HepG2 (cell line): ENCODE measurements at regions not wholly inside any gene's neighbourhood (a gene's known extent, or its start where the extent isn't known, plus 50 kb on each side); places are given as distances from the start of the nearest gene placed in this dataset.

ENCODE experiments used
- ATAC-seq: fragments of 200-7000 bp; cut with Tn5 transposase; 3 replicates; pipeline ENCODE4 v1.9.1; 2020; ENCODE audit warnings: mild to moderate bottlenecking, moderate library complexity
- BruUV-seq: library from RNA; stranded (reverse); fragments of 400-500 nt; replicated peaks from 2 replicates; lab custom pipeline; 2021; lab: Mats Ljungman, UMichigan
- CTCF ChIA-PET: fragments of 300-600 bp; formaldehyde crosslinking; extraction: SDS; loops from one replicate; lab custom pipeline; 2021; ENCODE audit warnings: low total read pairs, inconsistent platforms, low intra/inter-chr PET ratio; lab: Yijun Ruan, JAX
- POLR2A ChIA-PET: fragments of 350-600 bp; sonication (Branson Sonifier 250); formaldehyde crosslinking; loops from one replicate; lab custom pipeline; 2020; ENCODE audit warnings: antibody characterized with exemption, inconsistent platforms; lab: Yijun Ruan, JAX
- DNase-seq: peaks from one replicate; pipeline ENCODE4 v3.0.0-alpha.2; 2015; ENCODE audit warnings: low spot score
- FAIRE-seq: peaks from 3 replicates; lab custom pipeline; 2011; peaks lifted over from hg19 to GRCh38; lab: Jason Lieb, UNC
- H2AFZ ChIP-seq: one replicate; pipeline ENCODE4 v1.6.1; 2011; ENCODE audit warnings: low read length, inconsistent platforms
- H3K27ac ChIP-seq: fragments of 300-600 bp; 3 replicates; pipeline ENCODE4 v1.8.0; 2011; ENCODE audit warnings: mixed run types, mild to moderate bottlenecking, mixed read lengths, low read length, inconsistent platforms; ENCODE audit not compliant: insufficient read depth; ENCODE audit errors: extremely low read length
- H3K27me3 ChIP-seq, 2 experiments: fragments of 200-600 bp in 1 of 2; 2 replicates in 1 of 2; 3 replicates in 1 of 2; pipeline versions ENCODE4 v1.6.0 to v1.8.0; 2011; ENCODE audit warnings: low read length in 2 of 2, mild to moderate bottlenecking in 2 of 2, moderate library complexity in 2 of 2, inconsistent platforms in 1 of 2; ENCODE audit not compliant: insufficient read depth in 2 of 2, control insufficient read depth in 1 of 2
- H3K36me3 ChIP-seq, 2 experiments: fragments of 200-600 bp in 1 of 2; replicated peaks in 1 of 2; 2 replicates in 1 of 2; 3 replicates in 1 of 2; pipeline versions ENCODE4 v1.5.1 to v1.8.0; 2011; ENCODE audit warnings: low read length in 2 of 2, inconsistent platforms in 1 of 2; ENCODE audit not compliant: insufficient read depth in 2 of 2, control insufficient read depth in 1 of 2
- H3K4me1 ChIP-seq: 2 replicates; pipeline ENCODE4 v1.5.1; 2012; ENCODE audit warnings: low read length, inconsistent platforms; ENCODE audit not compliant: insufficient read depth
- H3K4me2 ChIP-seq: 2 replicates; pipeline ENCODE4 v1.6.0; 2011; ENCODE audit warnings: low read depth, low read length, inconsistent platforms
- H3K4me3 ChIP-seq, 3 experiments: fragments of 200-600 bp in 1 of 3; sonication (generic), shearing (Covaris generic) in 1 of 3; replicated peaks in 1 of 3; 2 replicates each; pipeline ENCODE4 v1.5.1; 2011 to 2016; ENCODE audit warnings: low read length in 3 of 3, inconsistent platforms in 2 of 3, low read depth in 2 of 3, mild to moderate bottlenecking in 2 of 3, control low read depth in 1 of 3, mixed read lengths in 1 of 3; ENCODE audit not compliant: insufficient read depth in 1 of 3
- H3K79me2 ChIP-seq: one replicate; pipeline ENCODE4 v1.6.1; 2011; ENCODE audit warnings: low read length, inconsistent platforms; ENCODE audit not compliant: insufficient read depth
- H3K9ac ChIP-seq: 2 replicates; pipeline ENCODE4 v1.6.0; 2011; ENCODE audit warnings: mild to moderate bottlenecking, low read depth, low read length, inconsistent platforms; ENCODE audit not compliant: insufficient read depth
- H3K9me3 ChIP-seq: 2 replicates; pipeline ENCODE4 v1.5.1; 2012; ENCODE audit warnings: mild to moderate bottlenecking, low read length
- H4K20me1 ChIP-seq: 2 replicates; pipeline ENCODE4 v1.6.0; 2011; ENCODE audit warnings: inconsistent platforms, mild to moderate bottlenecking, low read length, moderate library complexity; ENCODE audit not compliant: insufficient read depth
- FOXA1 ChIP-seq, 2 experiments: fragments of 450-650 bp in 1 of 2; sonication (generic) in 1 of 2; formaldehyde crosslinking in 1 of 2; IDR thresholded peaks; 2 replicates each; pipeline versions ENCODE4 v1.4.0 to v1.6.1; 2016 to 2020; ENCODE audit warnings: missing genetic modification reagents in 1 of 2
- KDM6A ChIP-seq: IDR thresholded peaks from 2 replicates; pipeline ENCODE4 v1.6.1; 2016; ENCODE audit warnings: low read depth
- MED13 ChIP-seq: sonication (generic); formaldehyde crosslinking; IDR thresholded peaks from 2 replicates; pipeline ENCODE4 v1.5.0; 2020; ENCODE audit warnings: missing genetic modification reagents
- RBAK ChIP-seq: sonication (generic); formaldehyde crosslinking; IDR thresholded peaks from 2 replicates; pipeline ENCODE4 v1.5.1; 2020; ENCODE audit warnings: mild to moderate bottlenecking, missing genetic modification reagents
- SNAPC2 ChIP-seq: sonication (generic); formaldehyde crosslinking; IDR thresholded peaks from 2 replicates; pipeline ENCODE4 v1.8.1; 2022; ENCODE audit warnings: mild to moderate bottlenecking, missing genetic modification reagents
- TGIF2 ChIP-seq: IDR thresholded peaks from 2 replicates; pipeline ENCODE4 v1.6.1; 2016; ENCODE audit warnings: control low read depth, missing compliant biosample characterization
- ZC3H4 ChIP-seq: sonication (generic); formaldehyde crosslinking; IDR thresholded peaks from 2 replicates; pipeline ENCODE4 v1.4.0; 2020; ENCODE audit warnings: missing genetic modification reagents, borderline replicate concordance
- WGBS: methylation state at CpG from one replicate; pipeline ENCODE4 v1.1.6; 2017; ENCODE audit warnings: low lambda C conversion rate; 5-methylcytosine and 5-hydroxymethylcytosine counted together
- in situ Hi-C: cut with HindIII; loops from 2 replicates; pipeline ENCODE4 v1.10.0; 2017; ENCODE audit warnings: low pct_unique_long_range_greater_than_20kb; ENCODE audit not compliant: extremely low pct_ligation_motif_present
- intact Hi-C: fragments of 100-400 bp; cut with micrococcal nuclease; formaldehyde crosslinking; loops from one replicate; pipeline ENCODE4 v1.10.0; 2022; ENCODE audit not compliant: unreplicated experiment
- TF ChIP-seq, protein P1 (sequence below): sonication (generic); formaldehyde crosslinking; conservative IDR thresholded peaks from 2 replicates; pipeline ENCODE4 v1.5.0; 2020; ENCODE audit warnings: missing genetic modification reagents
- TF ChIP-seq, protein P2 (sequence below): sonication (generic); formaldehyde crosslinking; IDR thresholded peaks from 2 replicates; pipeline ENCODE4 v1.4.0; 2020; ENCODE audit warnings: mild to moderate bottlenecking, missing genetic modification reagents

DNA sequence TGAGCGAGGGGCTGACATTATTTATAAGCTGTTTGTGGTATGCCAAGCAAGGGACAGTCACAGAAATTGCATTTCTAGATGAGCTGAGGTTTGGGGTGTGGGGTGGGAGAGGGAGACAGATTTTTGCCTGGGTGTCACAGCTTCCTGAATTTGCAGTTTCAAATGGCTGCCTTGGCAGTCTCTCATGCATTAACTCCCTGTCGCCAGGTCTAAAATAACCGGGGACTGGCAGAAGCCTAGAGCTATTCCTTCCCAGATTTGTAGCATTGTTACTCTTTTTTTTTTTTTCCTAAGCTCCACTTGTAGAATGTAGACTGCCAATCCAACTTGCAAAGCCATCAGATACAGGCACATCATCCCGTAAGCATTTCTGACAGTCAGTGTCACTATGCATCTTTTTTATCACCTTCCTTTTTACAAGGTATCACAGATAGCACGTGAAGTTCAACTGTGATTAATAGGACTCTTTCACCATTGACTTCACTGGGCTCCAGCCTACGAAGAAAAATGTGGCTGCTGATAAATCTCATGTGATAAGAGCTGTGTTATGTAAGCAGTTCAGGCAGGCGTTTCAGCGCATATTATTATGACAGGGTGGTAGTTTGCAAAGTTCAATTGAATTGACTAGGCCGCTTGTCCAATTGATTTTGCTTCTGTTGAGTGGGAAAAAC lies 130.7 kb upstream of the CELF2 start:
- no TSS peak for BruUV-seq
- 0 out of 2 replicates have a peak, but pooled peaks cover 10% of the 10 kb centered on the region for H3K9me3 ChIP-seq
- no peak overlapping the region for H3K4me3 ChIP-seq
- no peaks in the 10 kb centered on the region for H4K20me1 ChIP-seq
- ATAC-seq = no peak
- in situ Hi-C loops (no loop called here), intact Hi-C loops (no loop called here)
- H3K9ac ChIP-seq = no peak overlapping the region
- ChIA-PET POLR2A (no interaction called here), CTCF (no interaction called here)
- 20% methylated on average over 8 of the region's 9 CpGs for WGBS
- H3K4me2 ChIP-seq = no peak overlapping the region
- H2AFZ ChIP-seq = no peak overlapping the region
- TF ChIP-seq MED13 (no peak), TGIF2 (no peak), SNAPC2 (CRISPR knock-in tag) (no peak), RBAK (CRISPR knock-in tag) (no peak), KDM6A (CRISPR knock-in tag) (no peak), ZC3H4 (no peak), FOXA1 (IDR thresholded peaks at IDR 0.05) (no peak), FOXA1 (CRISPR knock-in tag; IDR thresholded peaks at IDR 0.05) (no peak)
- TF ChIP-seq, protein P1, sequence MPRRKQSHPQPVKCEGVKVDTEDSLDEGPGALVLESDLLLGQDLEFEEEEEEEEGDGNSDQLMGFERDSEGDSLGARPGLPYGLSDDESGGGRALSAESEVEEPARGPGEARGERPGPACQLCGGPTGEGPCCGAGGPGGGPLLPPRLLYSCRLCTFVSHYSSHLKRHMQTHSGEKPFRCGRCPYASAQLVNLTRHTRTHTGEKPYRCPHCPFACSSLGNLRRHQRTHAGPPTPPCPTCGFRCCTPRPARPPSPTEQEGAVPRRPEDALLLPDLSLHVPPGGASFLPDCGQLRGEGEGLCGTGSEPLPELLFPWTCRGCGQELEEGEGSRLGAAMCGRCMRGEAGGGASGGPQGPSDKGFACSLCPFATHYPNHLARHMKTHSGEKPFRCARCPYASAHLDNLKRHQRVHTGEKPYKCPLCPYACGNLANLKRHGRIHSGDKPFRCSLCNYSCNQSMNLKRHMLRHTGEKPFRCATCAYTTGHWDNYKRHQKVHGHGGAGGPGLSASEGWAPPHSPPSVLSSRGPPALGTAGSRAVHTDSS = no peak
- TF ChIP-seq, protein P2, sequence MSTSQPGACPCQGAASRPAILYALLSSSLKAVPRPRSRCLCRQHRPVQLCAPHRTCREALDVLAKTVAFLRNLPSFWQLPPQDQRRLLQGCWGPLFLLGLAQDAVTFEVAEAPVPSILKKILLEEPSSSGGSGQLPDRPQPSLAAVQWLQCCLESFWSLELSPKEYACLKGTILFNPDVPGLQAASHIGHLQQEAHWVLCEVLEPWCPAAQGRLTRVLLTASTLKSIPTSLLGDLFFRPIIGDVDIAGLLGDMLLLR (CRISPR knock-in tag) = no peak
- H3K36me3 ChIP-seq = no peaks in the 10 kb centered on the region
- H3K27me3 ChIP-seq = no peaks in the 10 kb centered on the region
- no peak for FAIRE-seq
- H3K27ac ChIP-seq = no peak overlapping the region
- DNase-seq = no peak
- no peaks in the 10 kb centered on the region for H3K79me2 ChIP-seq
- H3K4me1 ChIP-seq = no peaks in the 10 kb centered on the region
